ENCODE measurements at regions not wholly inside any gene's neighbourhood (a gene's known extent, or its start where the extent isn't known, plus 50 kb on each side); places are given as distances from the start of the nearest gene placed in this dataset.
"Not testable (repeated sequence)": the region's sequence is repeated elsewhere in the genome, so short reads cannot be mapped to it uniquely, and the experiment has no call there.

- DNase-seq (ENCODE audit: low read depth in 2 of 2) = no peak
Observed at GRCh38 chr3:110881069-110881468, 190.5 kb upstream of the NECTIN3 start.

DNA sequence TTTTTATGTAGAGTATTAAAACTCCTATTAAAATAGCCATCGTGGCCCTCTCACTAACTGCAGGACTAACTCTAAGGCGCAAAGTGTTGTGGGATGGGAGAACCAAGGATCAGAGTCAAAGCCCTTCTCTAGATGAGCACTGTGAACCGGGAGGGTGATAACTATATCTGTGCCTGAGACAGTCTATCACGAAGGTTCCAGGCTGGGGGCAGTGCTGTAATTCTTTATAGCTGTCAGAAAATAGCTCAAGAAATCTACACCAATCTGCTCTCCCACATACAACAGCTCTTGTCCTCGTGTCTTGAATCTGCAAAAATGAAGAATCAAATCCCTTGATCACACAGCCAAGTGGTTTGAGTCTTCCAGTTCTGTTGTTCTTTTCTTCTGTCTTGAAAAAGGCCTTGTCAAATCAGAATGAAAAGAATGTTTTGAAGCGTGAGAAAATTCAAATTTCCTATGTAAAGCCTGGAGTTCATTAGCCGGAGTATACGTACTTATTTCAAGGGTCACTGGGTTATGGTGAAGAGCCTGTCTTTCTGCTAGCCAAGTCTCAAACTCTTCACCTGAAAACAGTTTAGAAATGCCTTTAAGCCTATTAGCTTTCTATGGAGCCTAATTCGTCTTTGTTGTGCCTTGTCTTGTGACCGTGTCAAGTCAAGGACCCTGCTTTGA is 185.3 kb upstream of the NECTIN3 start:
- DNase-seq (ENCODE audit: low read depth in 2 of 2) = no peak

DNA sequence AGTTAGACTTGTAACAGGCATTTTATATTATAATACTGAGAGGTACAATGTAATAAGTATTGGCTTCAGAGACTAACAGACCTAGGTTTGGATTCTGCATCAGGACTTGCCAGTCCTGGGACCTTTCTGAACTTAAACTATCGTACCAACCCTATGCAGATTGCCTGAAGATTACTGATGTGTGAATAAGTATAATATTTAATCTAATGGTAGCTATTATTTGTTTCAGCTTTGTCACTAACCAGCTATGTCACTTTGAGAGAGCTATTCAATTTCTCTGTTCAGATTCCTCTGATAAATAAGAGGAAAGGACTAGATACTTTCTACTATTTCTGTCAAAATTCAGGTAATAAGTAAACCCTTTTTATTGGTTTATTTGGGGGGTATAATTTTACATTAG is 184.4 kb upstream of the NECTIN3 start:
- DNase-seq (ENCODE audit: low read depth in 2 of 2) = no peak

DNA sequence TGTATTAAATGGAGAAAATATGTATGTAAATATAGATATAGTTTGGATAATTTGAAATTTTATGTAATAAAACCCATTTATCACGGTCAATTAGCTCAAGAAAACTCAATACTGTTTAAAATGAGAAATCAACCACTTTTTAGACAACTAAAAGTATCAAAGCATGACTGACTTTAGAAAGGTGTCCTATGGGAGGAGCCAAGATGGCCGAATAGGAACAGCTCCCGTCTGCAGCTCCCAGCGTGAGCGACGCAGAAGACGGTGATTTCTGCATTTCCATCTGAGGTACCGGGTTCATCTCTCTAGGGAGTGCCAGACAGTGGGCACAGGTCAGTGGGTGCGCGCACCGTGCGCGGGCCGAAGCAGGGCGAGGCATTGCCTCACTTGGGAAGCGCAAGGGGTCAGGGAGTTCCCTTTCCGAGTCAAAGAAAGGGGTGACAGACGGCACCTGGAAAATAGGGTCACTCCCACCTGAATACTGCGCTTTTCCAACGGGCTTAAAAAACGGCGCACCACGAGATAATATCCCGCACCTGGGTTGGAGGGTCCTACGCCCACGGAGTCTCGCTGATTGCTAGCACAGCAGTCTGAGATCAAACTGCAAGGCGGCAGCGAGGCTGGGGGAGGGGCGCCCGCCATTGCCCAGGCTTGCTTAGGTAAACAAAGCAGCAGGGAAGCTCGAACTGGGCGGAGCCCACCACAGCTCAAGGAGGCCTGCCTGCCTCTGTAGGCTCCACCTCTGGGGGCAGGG is 182.8 kb upstream of the NECTIN3 start:
- DNase-seq (ENCODE audit: low read depth in 2 of 2) = not testable (repeated sequence)

GRCh38 chr3:110889376-110889699 is 182.3 kb upstream of the NECTIN3 start:
- not testable (repeated sequence) for DNase-seq (ENCODE audit: low read depth in 2 of 2)

DNA sequence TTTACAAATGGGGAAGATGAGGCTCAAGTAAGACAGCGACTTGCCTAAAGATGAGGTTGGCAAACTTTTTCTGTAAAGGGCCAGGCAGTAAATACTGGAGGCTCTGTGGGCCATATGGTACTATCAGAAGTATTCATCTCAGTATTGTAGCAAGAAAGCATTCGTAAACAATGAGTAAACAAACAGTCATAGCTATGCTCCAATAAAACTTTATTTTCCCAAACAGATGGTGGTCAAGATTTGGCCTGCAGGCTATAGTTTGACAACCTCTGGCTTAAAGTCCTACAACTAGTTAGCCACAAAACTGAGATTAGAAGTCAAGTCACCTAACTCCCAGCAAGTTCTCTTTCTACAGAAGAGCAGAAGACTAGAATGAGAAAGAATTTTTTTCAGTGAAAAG is 177.0 kb upstream of the NECTIN3 start:
- no peak for DNase-seq (ENCODE audit: low read depth in 2 of 2)

GRCh38 chr3:110895054-110895453 is 176.6 kb upstream of the NECTIN3 start:
- DNase-seq (ENCODE audit: low read depth in 2 of 2) = no peak

GRCh38 chr3:110897046-110897445 is 174.6 kb upstream of the NECTIN3 start:
- no peak for DNase-seq (ENCODE audit: low read depth in 2 of 2)

- no peak for DNase-seq (ENCODE audit: low read depth in 2 of 2)
Observed at GRCh38 chr3:110900576-110900975, 171.0 kb upstream of the NECTIN3 start.

DNA sequence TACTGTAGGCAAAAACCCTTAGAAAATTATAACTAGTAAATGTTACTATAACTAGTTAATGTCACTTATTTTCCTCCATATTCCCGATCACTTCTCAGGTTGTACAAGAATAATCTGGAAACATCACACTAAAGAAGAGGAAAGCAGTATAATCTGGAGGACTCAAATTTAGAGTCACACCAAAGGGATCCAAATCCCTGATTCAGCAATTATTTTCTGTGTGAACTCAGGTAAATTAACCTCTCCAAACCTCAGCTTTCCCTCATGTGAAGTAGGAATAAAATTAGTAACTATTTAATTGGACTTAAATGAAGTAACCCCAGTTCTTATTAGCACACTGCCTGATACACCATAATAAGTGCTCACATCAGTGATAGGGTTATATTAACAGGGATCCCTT is 170.1 kb upstream of the NECTIN3 start:
- no peak for DNase-seq (ENCODE audit: low read depth in 2 of 2)

DNA sequence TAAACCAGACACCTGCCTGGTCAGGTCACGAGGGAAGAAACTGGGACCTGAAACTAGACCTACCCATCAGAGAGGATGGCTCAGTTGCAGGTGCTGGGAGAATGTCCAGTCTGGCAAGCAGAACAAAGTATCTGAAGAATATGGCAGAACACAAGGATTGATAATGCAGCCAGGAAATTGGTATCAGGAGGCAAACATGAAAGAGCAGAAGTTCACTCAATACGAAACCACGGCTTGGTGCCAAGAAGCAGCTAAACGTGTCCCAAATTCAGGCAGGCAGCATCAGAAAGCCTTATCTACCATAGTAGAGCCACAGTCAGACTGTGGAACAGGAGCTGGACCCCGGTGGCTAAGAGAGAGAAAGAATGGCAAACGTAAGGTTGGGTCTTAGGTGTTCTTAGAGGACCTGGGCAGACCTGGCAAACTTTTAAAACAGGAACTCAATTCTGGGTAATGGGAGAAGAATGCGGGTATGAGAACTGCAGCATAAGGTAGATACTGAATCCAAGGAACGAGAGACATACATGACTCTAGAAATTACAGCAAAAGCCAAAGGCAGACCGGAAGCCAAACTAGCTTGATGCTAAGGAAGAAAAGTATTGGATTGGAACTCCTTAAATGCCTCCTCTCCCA is 169.0 kb upstream of the NECTIN3 start:
- no peak for DNase-seq (ENCODE audit: low read depth in 2 of 2)

DNA sequence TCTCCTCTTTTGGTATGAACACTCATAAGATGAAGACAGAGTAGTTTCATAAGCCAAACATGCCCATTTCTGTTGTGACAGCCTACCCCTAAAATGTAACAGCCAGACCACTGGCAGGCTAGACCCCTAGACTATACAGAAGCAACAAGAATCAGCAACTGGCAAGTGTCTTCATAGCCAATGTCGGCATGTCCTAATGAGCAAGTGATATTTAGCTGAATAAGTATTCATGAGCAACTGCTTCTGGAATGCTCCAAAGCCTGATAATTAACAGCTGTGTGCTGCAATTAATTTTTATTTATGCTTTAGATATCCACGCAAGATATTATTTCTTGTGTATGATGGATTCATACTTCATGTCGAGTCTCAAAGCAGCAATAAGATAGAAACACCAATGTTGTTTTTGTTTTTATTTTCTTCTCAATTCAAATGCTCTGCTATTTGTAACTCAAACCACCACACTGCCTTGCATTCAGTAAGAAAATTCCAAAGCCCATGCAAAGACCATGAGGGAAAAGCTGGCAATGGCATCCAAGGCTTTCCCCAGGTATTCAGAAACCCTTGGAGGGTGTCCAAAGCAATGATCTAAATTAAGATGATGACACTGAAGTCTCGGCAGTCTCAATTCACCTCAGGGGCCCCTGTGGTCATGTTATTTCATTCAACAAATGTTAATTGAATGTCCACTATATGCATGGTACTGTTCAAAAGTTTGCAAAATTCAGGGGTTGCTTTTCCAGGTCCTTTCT is 167.7 kb upstream of the NECTIN3 start:
- no peak for DNase-seq (ENCODE audit: low read depth in 2 of 2)

DNA sequence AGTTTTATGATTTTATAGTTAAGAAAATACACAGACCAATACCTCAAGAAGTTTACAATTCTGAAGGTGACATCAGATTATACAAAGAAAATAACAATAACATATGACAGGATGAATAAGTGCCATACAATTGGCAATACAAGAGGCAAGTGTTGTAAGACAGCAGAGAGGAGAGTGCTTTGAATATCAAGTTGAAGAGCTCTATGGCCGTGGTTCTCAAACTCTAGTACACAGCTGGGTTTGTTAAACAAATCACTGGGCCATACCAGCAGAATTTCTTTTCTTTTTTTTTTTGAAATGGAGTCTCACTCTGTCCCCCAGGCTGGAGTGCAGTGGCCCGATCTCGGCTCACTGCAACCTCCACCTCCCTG is 167.1 kb upstream of the NECTIN3 start:
- DNase-seq (ENCODE audit: low read depth in 2 of 2) = no peak

- DNase-seq (ENCODE audit: low read depth in 2 of 2) = no peak
Observed at GRCh38 chr3:110905121-110905520, 166.5 kb upstream of the NECTIN3 start.

DNA sequence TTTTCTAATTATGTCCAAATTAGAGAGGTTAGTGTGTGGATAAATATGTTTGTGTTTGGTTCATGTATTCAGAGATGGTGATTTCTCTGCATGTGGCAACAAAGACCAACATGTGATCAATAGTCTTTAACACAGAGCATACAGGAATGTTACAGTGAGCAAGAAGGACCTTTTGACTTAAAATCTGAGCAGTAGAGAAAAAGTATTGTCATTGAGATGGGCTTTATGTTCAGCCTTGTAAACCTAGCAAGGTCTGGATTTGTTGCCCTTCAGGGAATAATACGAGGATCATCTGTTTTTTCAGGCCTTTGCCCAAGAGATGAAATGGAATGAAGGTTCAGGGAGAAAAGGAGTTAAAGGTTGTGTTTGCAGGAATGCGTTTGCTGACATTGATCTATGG is 161.8 kb upstream of the NECTIN3 start:
- no peak for DNase-seq (ENCODE audit: low read depth in 2 of 2)

- no peak for DNase-seq (ENCODE audit: low read depth in 2 of 2)
Observed at GRCh38 chr3:110910346-110910955, 161.2 kb upstream of the NECTIN3 start.

- DNase-seq (ENCODE audit: low read depth in 2 of 2) = no peak
Observed at GRCh38 chr3:110918963-110919362, 152.7 kb upstream of the NECTIN3 start.

DNA sequence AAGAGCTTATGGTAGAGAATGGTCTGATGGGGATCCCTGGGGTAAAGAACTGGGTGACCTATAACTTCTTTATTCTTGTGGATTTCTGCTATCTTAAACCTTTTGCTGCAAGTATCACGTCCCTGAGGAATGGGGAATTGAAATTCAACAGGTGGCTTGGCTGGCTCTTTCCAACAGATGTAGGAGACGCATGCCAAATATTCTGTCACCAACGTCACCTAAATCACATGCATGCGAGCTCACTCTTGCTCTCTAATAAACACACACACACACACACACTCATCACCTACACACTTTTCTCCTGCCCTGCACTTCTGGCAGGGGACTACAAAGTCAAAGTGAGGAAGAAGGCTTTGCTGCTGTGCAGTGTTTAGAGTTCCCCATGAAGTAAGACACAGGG is 145.8 kb upstream of the NECTIN3 start:
- DNase-seq (ENCODE audit: low read depth in 2 of 2) = no peak

GRCh38 chr3:110928016-110928662 is 143.5 kb upstream of the NECTIN3 start:
- DNase-seq (ENCODE audit: low read depth in 2 of 2) = no peak

DNA sequence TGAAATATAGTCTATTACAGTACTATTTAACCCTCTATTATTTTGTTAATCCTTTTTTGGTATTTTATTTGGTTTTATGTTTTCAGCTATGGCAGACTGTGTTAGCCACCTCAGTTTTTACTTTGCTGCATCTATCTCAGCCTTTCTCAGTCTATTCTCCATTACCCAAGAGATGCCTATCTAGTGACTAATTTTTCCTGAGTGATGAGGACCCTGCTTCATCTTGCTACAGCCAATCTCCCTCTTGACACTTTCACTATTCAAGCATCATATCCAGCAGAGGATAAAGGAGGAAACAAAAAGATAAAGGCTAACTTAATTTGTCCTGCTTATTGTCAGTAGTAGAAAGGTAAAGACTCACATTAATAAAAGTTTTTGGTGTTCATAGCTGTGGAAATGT is 141.8 kb upstream of the NECTIN3 start:
- DNase-seq (ENCODE audit: low read depth in 2 of 2) = no peak

GRCh38 chr3:110932567-110932966 is 139.0 kb upstream of the NECTIN3 start:
- no peak for DNase-seq (ENCODE audit: low read depth in 2 of 2)
